ENCODE measurements at regions not wholly inside any gene's neighbourhood (a gene's known extent, or its start where the extent isn't known, plus 50 kb on each side); places are given as distances from the start of the nearest gene placed in this dataset.
"Not testable (repeated sequence)": the region's sequence is repeated elsewhere in the genome, so short reads cannot be mapped to it uniquely, and the experiment has no call there.

GRCh38 chr9:135296735-135297455, 182.7 kb upstream of the PPP1R26 start:
- DNase-seq (ENCODE audit: low read depth), result no peak

GRCh38 chr9:135297456-135298075, 182.0 kb upstream of the PPP1R26 start:
- DNase-seq (ENCODE audit: low read depth), result no peak

GRCh38 chr9:135299239-135299590, 180.4 kb upstream of the PPP1R26 start:
- DNase-seq (ENCODE audit: low read depth), result no peak

GRCh38 chr9:135299651-135300345, 179.8 kb upstream of the PPP1R26 start:
- no peak for DNase-seq (ENCODE audit: low read depth)

- no peak for DNase-seq (ENCODE audit: low read depth)
These were observed 179.0 kb upstream of the PPP1R26 start for GRCh38 chr9:135300346-135301141.

GRCh38 chr9:135301271-135302263, 178.0 kb upstream of the PPP1R26 start:
- no peak for DNase-seq (ENCODE audit: low read depth)

GRCh38 chr9:135302329-135303279, 177.0 kb upstream of the PPP1R26 start:
- no peak for DNase-seq (ENCODE audit: low read depth)

- DNase-seq (ENCODE audit: low read depth), result no peak
These were observed 176.3 kb upstream of the PPP1R26 start for GRCh38 chr9:135303280-135303647.

GRCh38 chr9:135303865-135304499, 175.6 kb upstream of the PPP1R26 start:
- no peak for DNase-seq (ENCODE audit: low read depth)

GRCh38 chr9:135304886-135305285, 174.7 kb upstream of the PPP1R26 start:
- no peak for DNase-seq (ENCODE audit: low read depth)

- no peak for DNase-seq (ENCODE audit: low read depth)
These were observed 173.9 kb upstream of the PPP1R26 start for GRCh38 chr9:135305546-135306180.

GRCh38 chr9:135306699-135307098, 172.9 kb upstream of the PPP1R26 start:
- DNase-seq (ENCODE audit: low read depth), result no peak

- DNase-seq (ENCODE audit: low read depth), result no peak
These were observed 172.3 kb upstream of the PPP1R26 start for GRCh38 chr9:135307300-135307699.

GRCh38 chr9:135307919-135308318, 171.7 kb upstream of the PPP1R26 start:
- not testable (repeated sequence) for DNase-seq (ENCODE audit: low read depth)

GRCh38 chr9:135308821-135309762, 170.5 kb upstream of the PPP1R26 start:
- DNase-seq (ENCODE audit: low read depth), result no peak

GRCh38 chr9:135309763-135310125, 169.8 kb upstream of the PPP1R26 start:
- DNase-seq (ENCODE audit: low read depth), result no peak

GRCh38 chr9:135310134-135310533, 169.4 kb upstream of the PPP1R26 start:
- DNase-seq (ENCODE audit: low read depth), result no peak

- DNase-seq (ENCODE audit: low read depth), result no peak
These were observed 164.0 kb upstream of the PPP1R26 start for GRCh38 chr9:135315572-135315971.

All from HS-5 (cell line).